SK-N-SH (cell line): ENCODE measurements at regions not wholly inside any gene's neighbourhood (a gene's known extent, or its start where the extent isn't known, plus 50 kb on each side); places are given as distances from the start of the nearest gene placed in this dataset.

Experiments used
- CTCF ChIA-PET: fragments of 300-600, 350-600 bp; formaldehyde crosslinking; extraction: SDS; loops from one replicate; lab custom pipeline; 2021; lab: Yijun Ruan, JAX
- POLR2A ChIA-PET: fragments of 350-600 bp; sonication (Branson Sonifier 250); formaldehyde crosslinking; extraction: SDS; loops from one replicate; lab custom pipeline; 2020; ENCODE audit warnings: antibody characterized with exemption, inconsistent platforms; lab: Yijun Ruan, JAX
- DNase-seq: peaks from one replicate; pipeline ENCODE4 v3.0.0; 2012
- H2AFZ ChIP-seq: fragments of 200-600 bp; sonication (generic); 2 replicates; pipeline ENCODE4 v1.8.1; 2016; ENCODE audit warnings: antibody characterized with exemption, mild to moderate bottlenecking, low read depth
- H3F3A ChIP-seq: fragments of 200-600 bp; sonication (generic); replicated peaks from 2 replicates; pipeline ENCODE3; 2016; ENCODE audit warnings: antibody characterized with exemption, mild to moderate bottlenecking; ENCODE audit not compliant: insufficient read depth
- H3K27ac ChIP-seq, 2 experiments: fragments of 200-500 bp in 1 of 2; fragments of 200-600 bp in 1 of 2; sonication (Bioruptor generic) in 1 of 2; sonication (generic), shearing (Covaris generic) in 1 of 2; 2 replicates each; pipeline versions ENCODE4 v1.5.1 to v1.6.1; 2014 to 2016; ENCODE audit warnings: low read depth in 2 of 2, inconsistent platforms in 1 of 2, low read length in 1 of 2, mild to moderate bottlenecking in 1 of 2, mixed read lengths in 1 of 2
- H3K27me3 ChIP-seq: fragments of 200-600 bp; sonication (generic), shearing (Covaris generic); 2 replicates; pipeline ENCODE4 v1.6.1; 2016; ENCODE audit warnings: mixed run types; ENCODE audit not compliant: insufficient read depth
- H3K36me3 ChIP-seq, 2 experiments: fragments of 200-500 bp in 1 of 2; fragments of 200-600 bp in 1 of 2; sonication (Bioruptor generic) in 1 of 2; sonication (generic) in 1 of 2; replicated peaks in 1 of 2; 2 replicates each; pipeline versions ENCODE3 to v1.5.1; 2014 to 2016; ENCODE audit warnings: low read length in 1 of 2, mild to moderate bottlenecking in 1 of 2; ENCODE audit not compliant: insufficient read depth in 2 of 2, control insufficient read depth in 1 of 2
- H3K4me1 ChIP-seq, 2 experiments: fragments of 200-500 bp in 1 of 2; fragments of 200-600 bp in 1 of 2; sonication (Bioruptor generic) in 1 of 2; sonication (generic), shearing (Covaris generic) in 1 of 2; 2 replicates each; pipeline versions ENCODE4 v1.5.1 to v1.6.1; 2014 to 2016; ENCODE audit warnings: low read depth in 1 of 2, low read length in 1 of 2, mixed run types in 1 of 2; ENCODE audit not compliant: insufficient read depth in 2 of 2, control insufficient read depth in 1 of 2
- H3K4me2 ChIP-seq: fragments of 200-600 bp; sonication (generic), shearing (Covaris generic); 2 replicates; pipeline ENCODE4 v1.6.1; 2017; ENCODE audit warnings: mixed run types
- H3K4me3 ChIP-seq, 2 experiments: fragments of 200-500 bp in 1 of 2; fragments of 200-600 bp in 1 of 2; sonication (Bioruptor generic) in 1 of 2; sonication (generic), shearing (Covaris generic) in 1 of 2; 2 replicates each; pipeline versions ENCODE4 v1.5.1 to v1.8.1; 2014 to 2016; ENCODE audit warnings: low read depth in 2 of 2, inconsistent platforms in 1 of 2, low read length in 1 of 2, mild to moderate bottlenecking in 1 of 2, mixed read lengths in 1 of 2, moderate library complexity in 1 of 2
- H3K79me2 ChIP-seq: fragments of 200-600 bp; sonication (generic); 2 replicates; pipeline ENCODE4 v1.8.1; 2017; ENCODE audit warnings: mild to moderate bottlenecking; ENCODE audit not compliant: insufficient read depth
- H3K9ac ChIP-seq: fragments of 200-600 bp; sonication (generic); 2 replicates; pipeline ENCODE4 v1.6.1; 2017; ENCODE audit warnings: mixed run types
- H3K9me2 ChIP-seq: fragments of 200-600 bp; sonication (generic); 2 replicates; pipeline ENCODE4 v1.6.1; 2017; ENCODE audit warnings: mixed run types
- H3K9me3 ChIP-seq: fragments of 200-600 bp; sonication (generic); 2 replicates; pipeline ENCODE4 v1.6.1; 2017; ENCODE audit warnings: mixed run types, mild to moderate bottlenecking, moderate library complexity
- H4K20me1 ChIP-seq: fragments of 200-600 bp; sonication (generic); 2 replicates; pipeline ENCODE4 v1.6.1; 2017; ENCODE audit warnings: mild to moderate bottlenecking, mixed run types; ENCODE audit not compliant: insufficient read depth
- CTCF ChIP-seq: fragments of 200-600 bp; sonication (generic); IDR thresholded peaks from 2 replicates; pipeline ENCODE4 v1.6.1; 2017; ENCODE audit warnings: antibody characterized with exemption, mild to moderate bottlenecking, moderate library complexity
- EZH2phosphoT487 ChIP-seq: fragments of 200-600 bp; sonication (generic); IDR thresholded peaks from 2 replicates; pipeline ENCODE4 v1.6.1; 2017; ENCODE audit warnings: low read depth, mixed run types, mild to moderate bottlenecking, antibody characterized with exemption, moderate library complexity, borderline replicate concordance
- FOXJ3 ChIP-seq: sonication (generic); formaldehyde crosslinking; IDR thresholded peaks from 2 replicates; pipeline ENCODE4 v1.5.1; 2020; ENCODE audit warnings: mild to moderate bottlenecking, missing genetic modification reagents
- GATA2 ChIP-seq: sonication (generic); formaldehyde crosslinking; IDR thresholded peaks from 2 replicates; pipeline ENCODE4 v1.5.0; 2020; ENCODE audit warnings: mild to moderate bottlenecking, missing genetic modification reagents
- IRF3 ChIP-seq: fragments of 150-350 bp; IDR thresholded peaks from 2 replicates; pipeline ENCODE4 v1.6.1; 2016; ENCODE audit warnings: mild to moderate bottlenecking, low read depth, low read length
- JUND ChIP-seq: IDR thresholded peaks from 2 replicates; pipeline ENCODE4 v1.4.0; 2012
- MAX ChIP-seq: IDR thresholded peaks from 2 replicates; pipeline ENCODE4 v1.4.0; 2012; ENCODE audit warnings: low read depth
- MXI1 ChIP-seq: IDR thresholded peaks from 2 replicates; pipeline ENCODE4 v1.6.1; 2012; ENCODE audit warnings: mild to moderate bottlenecking, low read depth, low read length, improper control_type of control experiment
- NFIC ChIP-seq: IDR thresholded peaks from 2 replicates; pipeline ENCODE4 v1.4.0; 2012; ENCODE audit warnings: borderline replicate concordance
- POLR2AphosphoS5 ChIP-seq: IDR thresholded peaks from 2 replicates; pipeline ENCODE4 v1.6.1; 2012; ENCODE audit warnings: low read depth, low read length
- RXRA ChIP-seq: IDR thresholded peaks from 2 replicates; pipeline ENCODE4 v1.4.0; 2012; ENCODE audit warnings: low read depth, mild to moderate bottlenecking, borderline replicate concordance
- TAF1 ChIP-seq: IDR thresholded peaks from 2 replicates; pipeline ENCODE4 v1.6.1; 2012; ENCODE audit warnings: low read depth, mild to moderate bottlenecking, low read length, moderate library complexity, borderline replicate concordance
- USF1 ChIP-seq: IDR thresholded peaks from 2 replicates; pipeline ENCODE4 v1.4.0; 2012; ENCODE audit warnings: low read depth, borderline replicate concordance
- YY1 ChIP-seq: IDR thresholded peaks from 2 replicates; pipeline ENCODE4 v1.4.0; 2012; ENCODE audit warnings: low read depth, mild to moderate bottlenecking
- whole genome bisulfite sequencing: methylation state at CpG from one replicate; pipeline ENCODE4 v1.1.6; 2017; ENCODE audit warnings: low lambda C conversion rate; 5-methylcytosine and 5-hydroxymethylcytosine counted together

GRCh38 chr4:125390727-125391126 is 76.0 kb downstream of the FAT4 start (continued):
- TF ChIP-seq IRF3, result no peak
- TF ChIP-seq GATA2, result no peak
- TF ChIP-seq YY1, result no peak
- TF ChIP-seq TAF1, result no peak

- Histone ChIP-seq H3K79me2 (0 out of 2 replicates have a peak, but pooled peaks cover 7% of the 10 kb centered on the region), H3K9ac (no peak overlapping the region), H3K27ac (no peak overlapping the region), H2AFZ (no peak overlapping the region), H3K4me1 (peaks cover 0 to 7% of the 10 kb centered on the region in 2 experiments; a peak in 2 of 4 replicates), H3K4me3 (no peak overlapping the region), H3F3A (peaks cover 37% of the 10 kb centered on the region), H3K4me2 (no peak overlapping the region; the same call in 1 of the 2 replicates), H3K9me3 (no peaks in the 10 kb centered on the region), H4K20me1 (no peaks in the 10 kb centered on the region), H3K27me3 (no peaks in the 10 kb centered on the region), H3K36me3 (no peaks in the 10 kb centered on the region), H3K9me2 (no peaks in the 10 kb centered on the region)
- 25% methylated on average over 1 of the region's 1 CpG for WGBS
- TF ChIP-seq NFIC, result no peak
- TF ChIP-seq JUND, result no peak
- no peak for TF ChIP-seq CTCF
- TF ChIP-seq MXI1, result no peak
- TF ChIP-seq MAX, result no peak
- TF ChIP-seq USF1, result no peak
- TF ChIP-seq IRF3, result no peak
- no peak for TF ChIP-seq FOXJ3 (CRISPR knock-in tag)
- no peak for TF ChIP-seq YY1
- TF ChIP-seq RXRA, result no peak
- no peak for TF ChIP-seq GATA2
- TF ChIP-seq POLR2AphosphoS5, result no peak
- TF ChIP-seq EZH2phosphoT487, result no peak
- POLR2A ChIA-PET, result no interaction called here
- CTCF ChIA-PET, result no interaction called here
- no peak for DNase-seq
Observed at GRCh38 chr4:125392694-125393093, 77.9 kb downstream of the FAT4 start.
